NCI-H1105 (cell line): ENCODE measurements at regions not wholly inside any gene's neighbourhood (a gene's known extent, or its start where the extent isn't known, plus 50 kb on each side); places are given as distances from the start of the nearest gene placed in this dataset.
"Not testable (repeated sequence)": the region's sequence is repeated elsewhere in the genome, so short reads cannot be mapped to it uniquely, and the experiment has no call there.

Source experiments
- DNase-seq: peaks from one replicate; lab custom pipeline; 2025; lab: John Stamatoyannopoulos, UW

DNA sequence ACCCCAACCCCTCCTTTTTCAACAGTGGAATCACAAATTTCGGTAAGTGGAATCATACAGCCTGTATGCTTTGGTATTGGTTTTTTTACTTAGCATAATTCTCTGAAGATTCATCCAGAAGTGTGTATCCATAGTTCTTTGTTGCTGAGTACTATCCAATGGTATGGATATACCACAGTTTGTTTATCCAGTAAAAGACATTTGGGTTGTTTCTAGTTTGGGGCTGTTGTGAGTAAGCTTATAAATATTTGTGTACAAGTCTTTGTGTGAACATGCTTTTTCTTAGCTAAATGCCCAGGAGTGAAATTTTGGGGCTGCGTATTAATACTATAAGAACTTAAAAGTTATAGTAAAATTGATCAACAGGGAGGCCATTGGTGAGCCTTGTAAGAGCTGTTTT is 57.5 kb upstream of the GC start:
- DNase-seq: no peak

DNA sequence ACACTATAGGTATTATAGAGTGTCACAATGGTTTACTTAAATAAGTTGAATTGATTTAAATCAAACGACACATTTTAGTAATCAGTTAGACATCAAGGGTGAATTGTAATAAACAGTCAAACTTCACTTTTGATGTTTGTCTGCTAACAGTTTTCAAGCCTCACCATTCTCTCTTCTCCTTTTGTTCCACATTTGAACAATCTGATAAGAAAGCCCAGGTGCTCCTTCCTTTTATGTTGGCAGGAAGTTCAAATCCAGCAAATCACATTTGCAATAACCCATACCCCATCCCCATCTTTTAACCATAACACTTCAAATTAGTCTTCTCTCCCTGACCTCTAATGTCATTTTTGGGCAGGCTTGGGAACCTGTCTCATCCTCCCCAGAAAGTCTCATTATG is 63.4 kb upstream of the GC start:
- DNase-seq: no peak

DNA sequence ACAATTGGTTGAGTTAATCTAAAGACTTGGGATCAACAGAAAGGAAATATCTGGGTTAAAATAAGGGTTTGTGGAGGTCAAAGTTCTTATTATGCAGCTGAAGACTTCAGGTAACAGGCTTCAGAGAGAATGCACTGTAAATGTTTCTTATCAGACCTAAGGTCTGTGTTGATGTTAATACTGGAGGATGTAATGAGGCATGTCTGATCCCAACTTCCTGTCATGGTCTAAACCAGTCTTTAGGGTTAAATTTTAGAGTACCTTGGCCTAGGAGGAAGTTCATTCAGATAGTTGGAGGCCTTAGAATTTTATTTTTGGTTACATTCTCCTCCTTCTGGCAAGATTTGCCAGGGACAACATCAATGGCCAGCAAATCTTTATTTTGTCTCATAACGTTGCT is 72.1 kb upstream of the GC start:
- no peak for DNase-seq

DNA sequence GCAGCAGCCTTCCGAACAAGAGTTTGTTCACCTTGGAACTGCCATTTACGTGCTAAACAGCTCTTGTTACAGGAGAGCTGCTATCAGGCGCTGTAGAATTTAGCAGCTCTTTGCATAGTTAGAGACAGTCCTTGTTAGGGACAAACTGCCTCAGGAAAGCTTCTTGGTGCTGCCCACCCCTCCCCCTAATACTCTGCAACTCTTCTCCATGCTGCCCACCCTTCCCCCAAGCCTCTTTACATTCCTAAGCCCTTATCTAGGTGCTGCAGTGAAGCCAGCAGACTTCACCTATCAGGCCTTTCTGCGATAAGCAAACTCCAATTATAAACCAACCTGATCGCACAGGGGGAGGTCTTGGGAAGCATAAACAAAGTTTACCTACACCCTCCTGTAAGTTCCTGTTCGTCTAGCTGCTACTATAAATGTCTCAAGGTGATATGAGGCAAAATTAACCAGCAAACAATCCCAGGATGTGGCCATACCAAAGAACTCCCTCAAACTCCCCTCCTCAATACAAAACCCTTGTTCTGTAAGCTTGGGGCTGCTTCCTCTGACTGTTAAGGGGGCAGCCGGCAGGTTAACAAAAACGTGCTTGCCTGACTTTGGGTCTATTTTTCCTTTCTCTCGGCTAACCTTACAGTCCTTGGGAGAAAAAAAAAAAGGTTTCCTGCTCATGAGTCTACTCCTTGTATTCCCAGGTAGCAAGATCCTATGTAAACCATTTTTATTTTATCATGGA is 74.0 kb upstream of the GC start:
- DNase-seq: no peak

DNA sequence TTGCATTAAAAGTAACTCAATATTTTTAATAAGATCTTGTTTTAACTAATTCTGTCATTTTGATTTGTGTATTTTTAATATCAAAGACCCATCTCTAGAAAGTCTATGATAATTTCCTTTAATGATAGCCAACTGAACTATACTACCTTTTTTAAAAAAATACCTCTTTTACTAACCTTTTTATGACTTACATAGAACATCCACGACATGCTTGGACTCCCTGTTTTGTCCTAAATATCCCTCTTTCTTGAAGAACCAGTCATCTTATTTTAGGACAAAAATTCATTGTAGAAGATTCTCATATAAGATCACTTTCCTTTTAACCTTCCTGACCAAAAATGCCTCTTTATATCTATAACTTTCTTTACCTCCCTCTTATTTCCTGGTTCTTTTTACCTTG is 76.8 kb upstream of the GC start:
- no peak for DNase-seq

DNA sequence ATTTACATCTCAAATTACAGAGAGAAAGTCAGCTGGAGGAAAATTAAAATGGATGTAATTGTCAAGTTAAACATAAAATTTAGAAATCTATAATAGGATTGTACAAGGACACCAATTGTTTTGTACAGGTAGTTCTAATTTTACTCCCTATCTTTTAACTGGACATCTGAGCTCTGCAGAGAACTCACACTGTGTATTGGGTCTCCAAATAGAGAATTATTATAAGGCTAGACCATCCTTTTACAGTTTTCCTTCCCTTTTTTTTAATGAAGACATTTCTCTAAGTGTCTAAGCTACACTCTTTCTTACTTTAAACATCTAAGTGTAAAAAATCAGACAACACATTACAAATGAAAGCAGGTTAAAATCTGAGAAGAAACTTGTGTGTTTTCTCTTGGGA is 78.4 kb upstream of the GC start:
- no peak for DNase-seq

DNA sequence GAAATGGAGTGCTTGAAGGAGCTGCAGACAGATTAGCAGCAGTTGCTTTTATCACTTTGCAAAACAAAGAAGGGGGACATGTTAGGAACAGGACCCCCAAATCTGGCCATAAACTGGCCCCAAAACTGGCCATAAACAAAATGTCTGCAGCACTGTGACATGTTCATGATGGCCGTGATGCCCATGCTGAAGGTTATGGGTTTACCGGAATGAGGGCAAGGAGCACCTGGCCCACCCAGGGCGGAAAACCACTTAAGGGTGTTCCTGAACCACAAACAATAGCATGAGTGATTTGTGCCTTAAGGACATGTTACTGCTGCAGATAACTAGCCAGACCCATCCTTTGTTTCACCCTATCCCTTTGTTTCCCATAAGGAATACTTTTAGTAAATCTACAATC is 79.6 kb upstream of the GC start:
- no peak for DNase-seq

DNA sequence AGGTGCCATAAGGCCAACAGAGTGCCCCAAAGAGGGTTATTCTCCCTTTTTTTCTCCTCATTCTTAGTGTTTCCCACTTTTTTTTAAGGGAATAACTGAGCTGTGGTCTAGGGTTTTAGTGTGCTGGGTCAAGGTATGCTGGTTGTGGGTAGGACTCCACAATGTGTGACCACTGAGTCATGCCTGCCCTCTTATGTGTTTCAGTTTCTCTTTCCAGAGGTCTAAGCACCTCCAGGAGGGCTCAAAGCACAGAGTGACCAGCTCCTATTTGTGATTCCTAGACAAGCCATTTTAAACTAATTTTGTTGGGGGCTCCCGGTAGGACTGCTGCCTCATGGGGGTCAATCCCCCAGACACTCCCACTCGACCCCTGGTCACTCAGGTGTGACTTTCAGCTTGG is 80.5 kb upstream of the GC start:
- DNase-seq: no peak

DNA sequence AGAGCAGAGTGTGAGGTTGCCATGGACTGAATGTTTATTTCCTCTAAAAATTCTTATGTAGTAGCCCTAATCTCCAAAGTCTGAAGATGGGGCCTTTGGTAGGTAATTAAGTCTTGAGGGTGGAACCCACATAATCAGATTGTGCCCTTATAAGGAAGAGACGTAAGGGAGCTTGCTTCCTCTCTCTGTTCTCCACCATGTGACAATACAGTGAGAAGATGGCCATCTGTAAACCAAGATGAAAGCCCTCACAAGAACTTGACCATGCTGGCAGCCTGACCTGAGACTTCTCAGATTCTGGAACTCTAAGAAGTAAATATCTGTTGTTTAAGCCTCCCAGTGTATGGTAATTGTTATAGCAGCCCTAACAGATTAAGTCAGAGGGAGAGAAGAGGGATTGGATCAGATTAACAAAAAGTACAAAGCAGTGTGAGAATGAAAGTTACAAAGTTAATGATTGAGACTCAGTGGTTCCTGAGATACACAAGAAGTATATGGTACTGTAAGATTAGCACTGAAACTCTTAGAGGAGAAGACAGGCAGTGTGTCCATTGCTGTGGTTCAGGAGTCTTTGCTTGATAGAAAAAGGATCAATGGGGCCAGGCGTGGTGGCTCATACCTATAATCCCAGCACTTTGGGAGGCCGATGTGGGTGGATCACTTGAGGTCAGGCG is 82.5 kb upstream of the GC start:
- no peak for DNase-seq

DNA sequence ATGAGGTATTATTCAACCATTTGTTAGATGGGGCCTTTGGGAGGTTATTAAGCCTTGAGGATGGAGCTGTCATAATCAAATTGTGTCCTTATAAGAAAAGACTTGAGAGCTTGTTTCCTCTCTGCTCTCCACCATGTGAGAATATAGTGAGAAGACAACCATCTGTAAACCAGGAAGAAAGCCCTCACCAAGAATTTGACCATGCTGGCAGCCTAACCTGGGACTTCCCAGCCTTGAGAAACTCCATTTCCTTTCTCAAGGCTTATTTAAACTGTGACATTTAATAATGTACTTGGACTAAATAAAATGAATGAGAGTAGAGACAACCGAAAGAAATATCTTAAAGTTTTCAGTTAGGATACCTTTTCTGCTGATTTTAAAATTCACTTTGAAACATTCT is 83.7 kb upstream of the GC start:
- DNase-seq: no peak

DNA sequence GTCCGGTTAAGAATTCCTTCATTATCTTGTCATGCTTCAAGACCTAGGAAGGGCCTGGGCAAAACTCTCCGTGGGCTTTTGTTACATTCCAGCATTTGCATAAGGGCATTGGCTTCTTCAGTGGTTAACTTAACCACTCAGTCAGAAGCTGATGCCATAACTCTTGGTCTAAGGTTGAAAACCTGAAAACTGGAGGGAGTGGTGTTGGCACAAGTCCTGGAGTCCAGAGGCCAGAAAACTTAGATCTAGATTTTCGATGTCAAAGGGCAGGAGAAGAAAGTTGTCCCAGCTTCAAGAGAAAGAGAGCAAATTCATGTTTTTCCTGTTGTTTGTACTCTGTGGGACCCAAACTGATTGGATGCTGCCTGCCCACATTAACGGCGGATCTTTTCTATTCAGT is 86.6 kb upstream of the GC start:
- DNase-seq: no peak

DNA sequence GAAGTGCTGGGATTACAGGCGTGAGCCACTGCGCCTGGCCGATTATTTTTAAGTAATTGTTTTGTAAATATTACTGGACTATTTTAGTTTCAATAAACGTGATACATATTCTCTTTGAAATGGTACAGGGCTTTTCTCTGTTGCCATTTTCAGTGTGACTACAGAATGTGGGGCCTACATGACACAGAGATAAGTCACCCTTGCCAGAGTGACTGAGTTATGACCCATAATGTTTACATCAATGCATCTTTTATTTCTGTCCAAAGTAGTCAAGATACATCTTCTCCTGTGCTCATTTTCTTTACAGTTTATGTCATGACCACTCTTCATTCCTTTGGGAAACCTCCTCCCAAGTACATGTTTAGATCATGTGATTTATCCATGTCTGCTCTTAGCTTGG is 88.3 kb upstream of the GC start:
- no peak for DNase-seq

DNA sequence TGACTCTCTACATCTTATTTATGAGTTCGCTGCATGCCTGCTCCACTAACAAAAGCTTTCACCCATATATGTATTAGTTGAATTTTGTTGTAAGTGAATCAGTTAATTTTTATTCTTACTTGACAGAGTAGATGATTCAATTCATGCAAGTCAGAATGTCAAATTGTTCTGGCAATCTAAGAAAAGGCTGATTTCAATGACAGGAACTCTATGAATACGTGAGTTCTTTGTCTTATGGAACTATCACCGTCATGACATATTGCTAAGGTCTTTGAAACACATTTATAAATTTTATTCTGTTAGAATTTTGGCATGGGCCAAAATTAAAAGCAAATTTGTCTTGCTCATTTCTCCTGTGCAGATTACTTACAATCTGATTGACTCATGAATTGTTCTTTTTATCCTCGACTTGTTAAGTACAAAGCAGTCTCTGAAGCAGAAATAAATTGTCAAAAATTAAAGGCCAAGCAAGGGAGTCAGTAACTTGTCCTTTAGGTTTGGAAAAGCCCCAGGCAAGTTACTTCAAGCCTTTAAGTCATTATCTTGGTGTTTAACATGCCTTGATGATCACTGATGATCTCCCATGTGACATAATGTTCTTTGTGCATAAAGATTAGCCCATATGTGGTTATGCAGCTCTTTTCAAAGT is 89.0 kb upstream of the GC start:
- no peak for DNase-seq

DNA sequence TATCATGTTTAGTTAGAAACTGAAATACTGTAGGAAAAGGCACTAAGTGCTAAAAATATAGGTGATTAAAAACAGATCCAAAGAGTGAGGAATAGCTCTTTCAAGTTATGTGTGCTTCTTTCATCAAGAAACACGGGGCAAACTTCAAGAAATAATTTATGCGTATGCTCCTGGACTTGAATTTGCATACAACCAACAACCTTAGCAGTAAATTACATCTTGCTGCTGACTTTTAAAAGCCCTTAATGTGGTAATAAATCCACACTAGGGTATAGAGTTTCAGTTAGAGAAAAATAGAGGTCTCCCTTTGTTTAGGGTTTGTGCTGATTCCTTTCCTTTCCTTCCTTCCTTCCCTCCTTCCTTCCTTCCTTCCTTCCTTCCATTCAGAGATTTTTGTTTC is 94.5 kb upstream of the GC start:
- DNase-seq: no peak

DNA sequence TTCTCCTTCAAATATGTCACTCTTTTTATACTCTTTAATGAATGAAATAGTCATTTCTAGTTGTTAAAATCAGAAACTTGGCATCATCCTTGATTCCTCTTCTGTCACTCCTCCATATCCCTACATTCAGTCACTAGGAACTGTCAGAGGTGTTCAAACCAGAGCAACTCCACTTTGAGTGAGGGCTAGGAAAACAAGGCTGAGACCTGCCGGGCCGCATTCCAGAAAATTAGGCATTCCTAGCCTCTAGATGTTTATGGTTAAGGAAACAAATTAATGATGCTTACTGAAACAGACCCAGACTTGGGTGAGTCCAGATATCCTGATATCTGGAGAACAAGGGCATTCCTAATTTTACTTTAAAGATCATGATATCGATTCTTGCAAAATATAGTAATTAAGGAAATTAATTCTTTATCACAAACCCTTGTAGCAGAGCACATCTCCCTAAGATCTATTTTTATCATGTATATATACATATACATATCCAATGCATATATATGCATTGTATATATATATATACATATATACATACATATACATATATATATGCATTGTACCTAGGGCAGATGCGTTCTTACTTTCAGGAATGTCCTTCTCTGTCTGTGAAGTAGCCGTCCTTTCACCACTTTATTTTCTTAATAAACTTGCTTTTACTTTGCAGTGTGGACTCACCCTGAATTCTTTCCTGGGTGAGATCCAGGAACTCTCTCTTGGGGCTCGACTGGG is 98.4 kb upstream of the GC start:
- DNase-seq: no peak

DNA sequence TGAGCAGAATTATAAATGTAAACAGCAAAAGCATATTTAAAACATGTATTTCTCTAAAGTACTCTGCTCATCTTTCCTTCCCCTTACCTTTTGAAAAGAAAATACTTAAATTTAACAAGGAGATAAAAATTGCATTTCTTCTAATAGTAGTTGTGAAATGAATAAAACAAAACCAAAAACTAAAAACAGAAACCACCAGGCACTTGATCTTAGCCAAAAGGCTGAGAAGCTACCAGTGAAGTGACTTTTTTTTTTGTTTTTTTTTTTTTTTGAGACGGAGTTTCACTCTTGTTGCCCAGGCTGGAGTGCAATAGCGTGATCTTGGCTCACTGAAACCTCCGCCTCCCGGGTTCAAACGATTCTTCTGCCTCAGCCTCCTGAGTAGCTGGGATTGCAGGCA is 116.5 kb upstream of the GC start:
- DNase-seq: not testable (repeated sequence)

DNA sequence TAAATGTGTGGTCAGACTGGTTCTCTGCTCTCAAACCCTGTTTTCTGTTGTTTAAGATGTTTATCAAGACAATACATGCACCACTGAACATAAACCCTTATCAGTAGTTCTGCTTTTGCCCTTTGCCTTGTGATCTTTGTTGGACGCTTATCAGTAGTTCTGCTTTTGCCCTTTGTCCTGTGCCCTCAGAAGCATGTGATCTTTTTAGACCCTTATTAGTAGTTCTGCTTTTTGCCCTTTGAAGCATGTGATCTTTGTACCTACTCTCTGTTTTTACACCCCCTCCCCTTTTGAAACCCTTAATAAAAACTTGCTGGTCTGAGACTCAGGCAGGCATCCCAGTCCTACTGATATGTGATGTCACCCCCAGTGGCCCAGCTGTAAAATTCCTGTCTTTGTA is 121.7 kb upstream of the GC start:
- DNase-seq: not testable (repeated sequence)

DNA sequence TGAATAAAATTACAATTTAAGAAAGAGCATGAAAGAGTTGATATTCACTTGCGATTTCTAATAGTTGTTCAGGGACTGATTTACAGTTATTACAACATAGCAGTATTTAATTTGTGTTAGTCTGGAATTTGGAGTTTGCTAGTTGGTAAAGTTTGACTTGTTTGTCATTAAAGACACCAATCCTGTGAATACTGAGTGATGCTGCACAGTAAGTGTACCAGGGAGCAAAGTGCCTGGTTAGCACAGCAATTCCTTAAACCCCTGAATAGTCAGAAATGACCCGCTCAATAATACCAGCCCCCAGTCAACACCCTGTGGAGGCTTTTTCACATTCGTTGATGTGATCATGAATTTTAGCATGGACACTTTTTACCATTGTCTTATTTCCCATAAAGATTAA is 122.2 kb upstream of the GC start:
- DNase-seq: no peak

DNA sequence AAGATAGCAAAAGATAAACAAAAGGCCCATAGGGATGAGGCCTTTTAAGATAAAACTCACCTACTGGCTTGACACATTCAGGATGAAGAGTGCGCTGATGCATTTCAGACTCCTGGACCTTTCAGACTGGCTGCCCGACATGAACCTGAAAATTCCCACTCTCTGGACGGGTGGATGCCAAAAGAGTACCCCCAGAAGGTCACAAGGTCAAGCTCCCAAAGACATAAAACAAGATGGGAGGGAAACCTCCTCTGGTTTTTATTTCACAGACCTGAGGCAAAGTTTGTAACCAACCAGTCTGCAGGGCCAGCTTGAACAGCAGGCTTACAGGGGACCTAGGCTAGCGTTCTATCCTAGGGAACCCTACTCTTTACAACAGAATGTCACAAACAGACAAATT is 123.2 kb upstream of the GC start:
- no peak for DNase-seq

DNA sequence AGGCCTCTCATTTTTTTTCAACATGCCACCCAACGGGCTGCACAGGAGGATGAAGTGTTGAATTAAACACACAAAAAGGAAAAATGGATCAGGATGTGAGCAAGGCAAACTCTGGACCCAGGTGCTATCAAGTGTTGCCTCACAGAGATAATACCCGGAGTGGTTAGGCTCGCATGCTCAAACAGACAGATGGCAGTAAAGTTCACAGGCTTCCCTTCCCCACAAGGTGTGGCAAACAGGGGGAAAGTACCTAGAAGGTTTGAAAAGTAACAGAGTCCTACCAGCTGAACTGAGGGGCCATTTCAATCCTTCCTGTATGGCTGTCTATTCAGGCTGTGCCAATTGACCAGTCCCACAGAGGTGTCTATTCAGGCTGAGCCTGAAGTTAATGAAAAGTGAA is 123.9 kb upstream of the GC start:
- no peak for DNase-seq

DNA sequence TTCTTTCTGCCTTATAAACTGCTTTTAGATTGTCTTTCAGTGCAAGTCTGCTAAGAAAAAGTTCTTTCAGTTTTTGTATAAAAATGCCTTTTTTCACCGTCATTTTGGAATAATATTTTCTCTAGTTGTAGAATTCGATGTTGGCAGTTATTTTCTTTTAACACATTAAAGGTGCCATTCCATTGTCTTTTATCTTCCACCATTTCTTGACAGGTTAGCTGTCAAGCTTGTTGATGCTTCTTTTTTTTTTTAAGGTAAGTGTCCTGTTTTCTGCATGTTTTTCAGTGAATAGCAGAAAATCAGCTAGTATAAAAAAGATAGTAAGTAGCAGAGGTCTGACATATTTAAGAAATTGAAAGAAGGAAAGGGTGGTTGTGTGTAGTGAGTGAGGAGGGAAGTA is 118.5 kb upstream of the NPFFR2 start:
- no peak for DNase-seq

DNA sequence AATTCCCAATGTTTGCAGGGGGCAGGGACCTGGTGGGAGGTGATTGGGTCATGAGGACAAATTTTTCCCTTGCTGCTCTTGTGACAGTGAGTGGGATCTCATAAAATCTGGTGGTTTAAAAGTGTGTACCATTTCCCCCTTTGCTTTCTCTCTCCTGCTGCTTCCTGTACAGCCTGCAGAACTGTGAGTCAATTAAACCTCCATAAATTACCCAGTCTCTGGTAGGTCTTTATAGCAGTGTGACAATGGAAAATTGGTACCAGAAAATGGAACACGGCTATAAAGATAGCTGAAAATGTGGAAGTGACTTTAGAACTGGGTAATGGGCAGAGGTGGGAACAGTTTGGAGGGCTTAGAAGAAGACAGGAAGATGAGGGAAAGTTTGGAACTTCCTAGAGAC is 108.7 kb upstream of the NPFFR2 start:
- DNase-seq: no peak

DNA sequence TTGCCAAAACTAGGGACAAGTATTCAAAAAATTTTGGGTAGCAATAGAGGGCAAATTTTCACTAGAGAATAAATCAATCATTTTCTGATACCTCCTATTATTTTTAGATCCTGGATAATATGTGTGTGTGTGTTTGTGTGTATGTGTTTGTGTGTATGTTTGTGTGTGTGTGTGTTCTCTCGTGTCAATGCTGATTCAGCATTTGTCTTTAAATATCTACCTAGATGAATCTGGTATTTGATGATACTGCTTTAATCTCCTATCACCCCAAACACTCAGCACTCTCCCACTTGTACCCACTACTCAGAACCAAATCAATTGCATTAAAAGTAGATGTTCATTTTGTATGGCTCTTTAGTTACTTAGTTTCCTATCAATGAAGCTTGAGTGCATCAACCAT is 101.3 kb upstream of the NPFFR2 start:
- DNase-seq: no peak
